ENCODE measurements at regions not wholly inside any gene's neighbourhood (a gene's known extent, or its start where the extent isn't known, plus 50 kb on each side); places are given as distances from the start of the nearest gene placed in this dataset.

DNA sequence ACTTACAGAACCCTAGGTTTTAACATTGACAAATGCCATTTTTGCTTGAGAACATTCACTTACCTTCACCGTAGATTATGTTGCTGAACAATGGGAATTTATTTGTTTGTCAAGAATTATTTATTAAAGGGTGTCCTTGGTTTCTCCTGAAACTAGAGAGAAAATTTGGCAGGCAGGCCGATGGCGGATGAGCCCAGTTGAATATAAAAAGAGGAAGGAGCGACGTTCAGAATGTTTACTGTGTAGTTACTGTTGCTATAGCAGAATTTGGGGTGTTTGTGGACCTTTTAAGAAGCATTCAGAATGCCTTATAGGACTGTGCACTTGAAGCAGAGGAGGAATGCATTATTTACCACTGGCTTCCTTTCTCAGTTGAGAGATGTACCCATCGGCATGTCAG lies 268.2 kb downstream of the CDH10 start:
- H3K4me1 Mint-ChIP-seq = peaks cover 5% of the 10 kb centered on the region
- H3K27me3 Mint-ChIP-seq (ENCODE audit: low read depth) = no peaks in the 10 kb centered on the region
- TF ChIP-seq, protein P1, sequence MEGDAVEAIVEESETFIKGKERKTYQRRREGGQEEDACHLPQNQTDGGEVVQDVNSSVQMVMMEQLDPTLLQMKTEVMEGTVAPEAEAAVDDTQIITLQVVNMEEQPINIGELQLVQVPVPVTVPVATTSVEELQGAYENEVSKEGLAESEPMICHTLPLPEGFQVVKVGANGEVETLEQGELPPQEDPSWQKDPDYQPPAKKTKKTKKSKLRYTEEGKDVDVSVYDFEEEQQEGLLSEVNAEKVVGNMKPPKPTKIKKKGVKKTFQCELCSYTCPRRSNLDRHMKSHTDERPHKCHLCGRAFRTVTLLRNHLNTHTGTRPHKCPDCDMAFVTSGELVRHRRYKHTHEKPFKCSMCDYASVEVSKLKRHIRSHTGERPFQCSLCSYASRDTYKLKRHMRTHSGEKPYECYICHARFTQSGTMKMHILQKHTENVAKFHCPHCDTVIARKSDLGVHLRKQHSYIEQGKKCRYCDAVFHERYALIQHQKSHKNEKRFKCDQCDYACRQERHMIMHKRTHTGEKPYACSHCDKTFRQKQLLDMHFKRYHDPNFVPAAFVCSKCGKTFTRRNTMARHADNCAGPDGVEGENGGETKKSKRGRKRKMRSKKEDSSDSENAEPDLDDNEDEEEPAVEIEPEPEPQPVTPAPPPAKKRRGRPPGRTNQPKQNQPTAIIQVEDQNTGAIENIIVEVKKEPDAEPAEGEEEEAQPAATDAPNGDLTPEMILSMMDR (IDR thresholded peaks at IDR 0.05; ENCODE audit: unreplicated experiment) = no peak
- no peaks in the 10 kb centered on the region for H3K9me3 Mint-ChIP-seq
- no peak overlapping the region for H3K4me3 Mint-ChIP-seq
- H3K27ac Mint-ChIP-seq = peak overlapping the region; percentile 47
- no peak for DNase-seq (ENCODE audit: low spot score in 2 of 2, unreplicated experiment in 2 of 2)
- no peaks in the 10 kb centered on the region for H3K36me3 Mint-ChIP-seq

DNA sequence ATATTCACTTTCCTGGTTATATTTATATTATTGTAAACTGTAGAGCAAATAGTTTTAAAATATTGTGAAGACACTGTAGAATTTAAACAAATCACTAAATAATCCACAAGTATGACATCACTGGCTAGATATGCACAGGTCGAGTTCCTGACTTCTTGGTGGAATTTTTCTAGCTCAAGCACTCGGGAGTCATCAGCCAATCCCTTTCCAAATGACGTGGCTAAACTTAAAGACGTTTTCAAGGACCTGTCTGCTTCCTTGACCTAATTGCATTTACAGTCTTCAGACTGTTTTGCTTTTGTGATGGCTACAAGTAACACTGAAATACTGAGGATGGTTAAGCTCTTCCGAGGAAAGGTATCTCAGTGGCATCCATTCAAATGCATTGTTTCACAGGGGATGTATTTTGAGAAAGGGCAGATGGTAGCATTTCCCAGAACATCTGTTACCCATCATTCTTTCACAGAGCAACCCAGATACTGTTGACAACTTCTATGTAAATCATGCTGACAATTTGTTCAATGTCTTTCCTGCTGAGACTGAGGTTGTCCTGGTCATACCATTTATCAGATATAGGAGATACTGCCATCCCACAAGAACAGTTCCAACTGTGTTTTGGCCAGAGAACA lies 262.8 kb downstream of the CDH10 start:
- Mint-ChIP-seq H3K4me1 (peaks cover 12% of the 10 kb centered on the region), H3K36me3 (no peaks in the 10 kb centered on the region), H3K27me3 (ENCODE audit: low read depth) (no peaks in the 10 kb centered on the region), H3K27ac (peak overlapping the region; percentile 73), H3K9me3 (no peaks in the 10 kb centered on the region), H3K4me3 (no peak overlapping the region)
- TF ChIP-seq, protein P1 (IDR thresholded peaks at IDR 0.05; ENCODE audit: unreplicated experiment) = no peak
- no peak for DNase-seq (ENCODE audit: low spot score in 2 of 2, unreplicated experiment in 2 of 2)

GRCh38 chr5:24385070-24385469 lies 259.7 kb downstream of the CDH10 start:
- no peak for DNase-seq (ENCODE audit: low spot score in 2 of 2, unreplicated experiment in 2 of 2)
- H3K27me3 Mint-ChIP-seq (ENCODE audit: low read depth) = no peaks in the 10 kb centered on the region
- TF ChIP-seq, protein P1 (IDR thresholded peaks at IDR 0.05; ENCODE audit: unreplicated experiment) = no peak
- no peaks in the 10 kb centered on the region for H3K36me3 Mint-ChIP-seq
- H3K27ac Mint-ChIP-seq = no peak overlapping the region
- peaks cover 12% of the 10 kb centered on the region for H3K4me1 Mint-ChIP-seq
- peaks cover 14% of the 10 kb centered on the region for H3K9me3 Mint-ChIP-seq
- H3K4me3 Mint-ChIP-seq = no peak overlapping the region

DNA sequence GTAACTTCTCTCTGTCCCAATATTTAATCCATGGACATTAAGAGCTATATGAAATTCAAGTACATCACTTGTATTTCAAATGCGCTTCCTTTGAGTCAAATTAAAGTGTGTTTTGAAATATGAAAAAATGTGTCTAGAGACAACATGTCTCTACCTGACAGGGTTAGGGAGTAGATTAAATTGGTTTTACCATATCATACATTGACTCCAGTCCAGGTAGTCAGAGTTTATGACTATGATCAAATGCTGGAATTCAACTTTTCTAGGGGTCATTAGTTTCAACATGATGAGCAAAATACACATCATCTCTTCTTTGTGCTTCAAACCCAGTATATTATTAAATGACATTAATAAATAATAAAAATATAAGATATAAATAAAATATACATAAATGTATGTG lies 259.2 kb downstream of the CDH10 start:
- Mint-ChIP-seq H3K36me3 (no peaks in the 10 kb centered on the region), H3K27me3 (ENCODE audit: low read depth) (no peaks in the 10 kb centered on the region), H3K27ac (no peak overlapping the region), H3K4me1 (peaks cover 12% of the 10 kb centered on the region), H3K9me3 (peaks cover 14% of the 10 kb centered on the region), H3K4me3 (no peak overlapping the region)
- no peak for DNase-seq (ENCODE audit: low spot score in 2 of 2, unreplicated experiment in 2 of 2)
- TF ChIP-seq, protein P1 (IDR thresholded peaks at IDR 0.05; ENCODE audit: unreplicated experiment) = no peak

DNA sequence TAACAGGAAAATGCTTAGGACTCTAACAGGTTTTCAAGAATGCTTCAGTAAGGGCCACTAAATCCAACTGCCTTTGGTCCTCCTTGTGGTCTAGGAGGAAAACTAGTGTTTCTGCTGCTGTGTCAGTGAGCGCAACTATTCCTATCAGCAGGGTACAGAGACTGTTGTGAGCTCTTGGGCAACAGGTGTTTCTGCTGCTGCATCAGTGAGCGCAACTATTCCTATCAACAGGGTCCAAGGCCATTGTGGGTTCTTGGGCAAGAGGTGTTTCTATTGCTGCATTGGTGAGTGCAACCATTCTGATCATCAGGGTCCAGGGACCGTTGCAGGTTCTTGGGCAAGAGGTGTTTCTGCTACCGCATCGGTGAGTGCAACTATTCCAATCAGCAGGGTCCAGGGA lies 256.3 kb downstream of the CDH10 start:
- no peak for DNase-seq (ENCODE audit: low spot score in 2 of 2, unreplicated experiment in 2 of 2)
- Mint-ChIP-seq H3K27me3 (ENCODE audit: low read depth) (no peaks in the 10 kb centered on the region), H3K27ac (no peak overlapping the region), H3K4me1 (no peaks in the 10 kb centered on the region), H3K36me3 (no peaks in the 10 kb centered on the region), H3K4me3 (no peak overlapping the region), H3K9me3 (peaks cover 19% of the 10 kb centered on the region)
- TF ChIP-seq, protein P1 (IDR thresholded peaks at IDR 0.05; ENCODE audit: unreplicated experiment) = no peak

DNA sequence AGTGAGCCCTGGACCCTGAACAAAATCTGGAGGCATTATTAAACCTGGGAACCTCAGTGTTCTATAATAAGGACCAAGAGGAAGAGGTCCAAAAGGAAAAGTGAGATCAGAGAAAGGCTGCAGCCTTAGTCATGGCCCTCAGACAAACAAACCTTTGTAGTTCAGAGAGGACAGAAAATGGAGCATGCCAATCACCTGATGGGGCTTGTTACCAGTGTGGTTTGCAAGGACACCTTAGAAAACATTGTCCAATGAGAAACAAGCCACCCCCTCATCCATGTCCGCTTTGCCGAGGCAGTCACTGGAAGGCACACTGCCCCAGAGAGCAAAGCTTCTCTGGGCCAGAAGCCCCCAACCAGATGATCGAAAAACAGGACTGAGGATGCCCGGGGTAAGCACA lies 254.8 kb downstream of the CDH10 start:
- Mint-ChIP-seq H3K9me3 (peaks cover 27% of the 10 kb centered on the region), H3K27ac (no peak overlapping the region), H3K4me1 (no peaks in the 10 kb centered on the region), H3K36me3 (no peaks in the 10 kb centered on the region), H3K27me3 (ENCODE audit: low read depth) (no peaks in the 10 kb centered on the region), H3K4me3 (no peak overlapping the region)
- no peak for DNase-seq (ENCODE audit: low spot score in 2 of 2, unreplicated experiment in 2 of 2)
- TF ChIP-seq, protein P1 (IDR thresholded peaks at IDR 0.05; ENCODE audit: unreplicated experiment) = no peak

Data from mesothelial cell of epicardium (in vitro differentiated cells).